ENCODE measurements at regions not wholly inside any gene's neighbourhood (a gene's known extent, or its start where the extent isn't known, plus 50 kb on each side); places are given as distances from the start of the nearest gene placed in this dataset.
"Not testable (repeated sequence)": the region's sequence is repeated elsewhere in the genome, so short reads cannot be mapped to it uniquely, and the experiment has no call there.

- no peaks in the 10 kb centered on the region for H4K20me1 ChIP-seq (ENCODE audit: insufficient read depth, low read length, poor library complexity, severe bottlenecking)
- H2AFZ ChIP-seq (ENCODE audit: low read length), result no peak overlapping the region
- no peaks in the 10 kb centered on the region for H3K27me3 ChIP-seq (ENCODE audit: insufficient read depth, low read length, poor library complexity, severe bottlenecking)
- H3K4me1 ChIP-seq (ENCODE audit: insufficient read depth, low read length, poor library complexity, severe bottlenecking), result peaks cover 44% of the 10 kb centered on the region
- peaks cover 4% of the 10 kb centered on the region for H3K79me2 ChIP-seq (ENCODE audit: insufficient read depth, low read length)
- H3K4me2 ChIP-seq (ENCODE audit: low read depth, low read length, poor library complexity, severe bottlenecking), result peak overlapping the region; percentile 8
- no peaks in the 10 kb centered on the region for H3K36me3 ChIP-seq (ENCODE audit: insufficient read depth, low read length)
- H3K4me3 ChIP-seq (ENCODE audit: low read length, poor library complexity, severe bottlenecking), result no peak overlapping the region
- H3F3A ChIP-seq (ENCODE audit: low read depth), result no peaks in the 10 kb centered on the region
- H3K9me3 ChIP-seq (ENCODE audit: insufficient read depth, low read depth, low read length), result no peaks in the 10 kb centered on the region
- TF ChIP-seq CTCF (conservative IDR thresholded peaks at IDR 0.05; ENCODE audit: low read length), result no peak
- TF ChIP-seq EZH2phosphoT487 (IDR thresholded peaks at IDR 0.05; ENCODE audit: borderline replicate concordance), result no peak
- peak overlapping the region; percentile 2 for H3K9ac ChIP-seq (ENCODE audit: low read depth, low read length, poor library complexity, severe bottlenecking)
- H3K9me2 ChIP-seq (replicated peaks; ENCODE audit: low read depth, low read length), result no peaks in the 10 kb centered on the region
These were observed 340.6 kb downstream of the SRGAP2C start for GRCh38 chr1:121525355-121525754.

DNA sequence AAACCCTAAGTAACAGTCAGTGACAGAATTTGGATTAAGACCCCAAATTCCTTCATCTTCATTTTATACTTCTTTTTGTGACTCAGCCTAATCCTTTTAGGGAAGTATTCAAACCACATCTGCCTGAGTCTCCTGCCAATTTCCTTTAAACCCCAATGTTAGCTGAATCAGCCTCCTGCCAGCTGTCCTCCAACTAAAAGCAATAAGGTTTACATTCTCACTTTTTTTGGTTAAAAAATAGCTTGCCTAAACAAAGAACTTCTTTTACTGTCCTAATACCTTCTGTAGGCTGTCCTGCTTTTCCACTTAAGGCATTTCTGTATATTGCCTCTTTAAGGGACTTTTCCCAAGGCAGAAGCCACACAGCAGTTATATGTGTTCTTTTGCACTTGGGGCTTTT lies 344.2 kb downstream of the SRGAP2C start:
- not testable (repeated sequence) for H3K4me3 ChIP-seq (ENCODE audit: low read length, poor library complexity, severe bottlenecking); H2AFZ ChIP-seq (ENCODE audit: low read length); H3K9ac ChIP-seq (ENCODE audit: low read depth, low read length, poor library complexity, severe bottlenecking); H3K79me2 ChIP-seq (ENCODE audit: insufficient read depth, low read length); H4K20me1 ChIP-seq (ENCODE audit: insufficient read depth, low read length, poor library complexity, severe bottlenecking); H3K36me3 ChIP-seq (ENCODE audit: insufficient read depth, low read length); H3K9me2 ChIP-seq (replicated peaks; ENCODE audit: low read depth, low read length); H3K9me3 ChIP-seq (ENCODE audit: insufficient read depth, low read depth, low read length); H3F3A ChIP-seq (ENCODE audit: low read depth); H3K27me3 ChIP-seq (ENCODE audit: insufficient read depth, low read length, poor library complexity, severe bottlenecking)
- Histone ChIP-seq H3K4me1 (ENCODE audit: insufficient read depth, low read length, poor library complexity, severe bottlenecking) (peaks cover 26% of the 10 kb centered on the region), H3K4me2 (ENCODE audit: low read depth, low read length, poor library complexity, severe bottlenecking) (peak overlapping the region; percentile 10)

DNA sequence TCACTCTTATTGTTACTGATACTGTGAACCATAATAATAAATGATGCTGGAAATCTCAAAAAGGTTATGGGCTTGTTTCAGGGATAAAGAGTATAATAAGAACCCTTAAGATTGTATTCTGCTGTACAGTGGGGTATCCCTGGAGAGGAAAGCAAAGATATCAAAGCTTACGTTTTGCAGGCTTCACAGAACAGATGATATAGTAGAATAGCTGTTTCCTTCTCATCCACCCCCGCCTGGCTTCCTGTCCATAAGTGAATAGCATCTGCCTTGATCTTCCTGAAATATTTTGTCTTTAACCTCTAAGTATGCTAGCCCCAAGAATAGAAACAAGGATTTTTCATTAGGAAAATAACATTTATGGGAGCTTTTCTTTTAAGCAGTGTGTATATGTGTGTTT lies 345.3 kb downstream of the SRGAP2C start:
- Histone ChIP-seq H3K4me1 (ENCODE audit: insufficient read depth, low read length, poor library complexity, severe bottlenecking) (peaks cover 26% of the 10 kb centered on the region), H3K4me2 (ENCODE audit: low read depth, low read length, poor library complexity, severe bottlenecking) (peak overlapping the region; percentile 10)
- not testable (repeated sequence) for H3K9ac ChIP-seq (ENCODE audit: low read depth, low read length, poor library complexity, severe bottlenecking); H4K20me1 ChIP-seq (ENCODE audit: insufficient read depth, low read length, poor library complexity, severe bottlenecking); H3K4me3 ChIP-seq (ENCODE audit: low read length, poor library complexity, severe bottlenecking); H3K79me2 ChIP-seq (ENCODE audit: insufficient read depth, low read length); H2AFZ ChIP-seq (ENCODE audit: low read length); H3K36me3 ChIP-seq (ENCODE audit: insufficient read depth, low read length); H3F3A ChIP-seq (ENCODE audit: low read depth); H3K27me3 ChIP-seq (ENCODE audit: insufficient read depth, low read length, poor library complexity, severe bottlenecking); H3K9me2 ChIP-seq (replicated peaks; ENCODE audit: low read depth, low read length); H3K9me3 ChIP-seq (ENCODE audit: insufficient read depth, low read depth, low read length)

DNA sequence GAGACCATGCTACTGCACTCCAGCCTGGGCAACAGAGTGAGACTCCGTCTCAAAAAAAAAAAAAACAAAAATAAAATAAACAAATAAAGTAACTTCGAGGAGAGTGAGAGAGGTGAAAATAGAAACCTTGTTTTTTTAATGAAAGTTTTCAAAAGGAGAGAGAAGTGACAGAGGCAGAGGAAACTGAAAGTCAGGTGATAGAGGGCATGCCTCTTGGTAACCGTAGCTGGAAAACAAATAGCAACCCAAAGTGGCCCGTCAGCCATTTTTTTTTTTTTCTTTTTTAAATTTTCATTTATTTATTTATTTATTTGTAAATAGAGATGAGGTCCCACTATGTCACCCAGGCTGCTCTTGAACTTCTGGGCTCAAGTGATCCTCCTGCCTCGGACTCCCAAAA lies 347.0 kb downstream of the SRGAP2C start:
- peaks cover 19% of the 10 kb centered on the region for H3K4me1 ChIP-seq (ENCODE audit: insufficient read depth, low read length, poor library complexity, severe bottlenecking)
- not testable (repeated sequence) for H3K27me3 ChIP-seq (ENCODE audit: insufficient read depth, low read length, poor library complexity, severe bottlenecking); H3K9me2 ChIP-seq (replicated peaks; ENCODE audit: low read depth, low read length); H3K79me2 ChIP-seq (ENCODE audit: insufficient read depth, low read length); H3K4me3 ChIP-seq (ENCODE audit: low read length, poor library complexity, severe bottlenecking); H4K20me1 ChIP-seq (ENCODE audit: insufficient read depth, low read length, poor library complexity, severe bottlenecking); H3K36me3 ChIP-seq (ENCODE audit: insufficient read depth, low read length); H3F3A ChIP-seq (ENCODE audit: low read depth); H3K9me3 ChIP-seq (ENCODE audit: insufficient read depth, low read depth, low read length); H2AFZ ChIP-seq (ENCODE audit: low read length); H3K4me2 ChIP-seq (ENCODE audit: low read depth, low read length, poor library complexity, severe bottlenecking); H3K9ac ChIP-seq (ENCODE audit: low read depth, low read length, poor library complexity, severe bottlenecking)

DNA sequence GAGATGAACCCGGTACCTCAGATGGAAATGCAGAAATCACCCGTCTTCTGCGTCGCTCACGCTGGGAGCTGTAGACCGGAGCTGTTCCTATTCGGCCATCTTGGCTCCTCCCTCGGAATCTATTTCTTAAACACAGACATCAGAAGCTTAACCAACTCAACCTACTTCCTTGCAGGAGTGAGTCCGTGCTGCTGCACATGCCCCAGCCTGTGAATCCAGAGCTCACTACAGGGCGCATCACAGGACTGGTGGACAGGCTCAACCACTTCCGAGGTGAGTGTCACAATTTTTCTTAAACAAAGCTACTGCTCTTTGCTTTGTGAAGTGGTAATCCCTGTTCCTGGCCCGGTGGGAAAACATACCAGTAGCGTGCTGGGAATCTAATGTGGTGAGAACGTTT lies 353.4 kb downstream of the SRGAP2C start:
- H3K79me2 ChIP-seq (ENCODE audit: insufficient read depth, low read length); H3K9me2 ChIP-seq (replicated peaks; ENCODE audit: low read depth, low read length); H3K27me3 ChIP-seq (ENCODE audit: insufficient read depth, low read length, poor library complexity, severe bottlenecking); H3K9me3 ChIP-seq (ENCODE audit: insufficient read depth, low read depth, low read length); H3F3A ChIP-seq (ENCODE audit: low read depth); H3K9ac ChIP-seq (ENCODE audit: low read depth, low read length, poor library complexity, severe bottlenecking); H3K4me2 ChIP-seq (ENCODE audit: low read depth, low read length, poor library complexity, severe bottlenecking); H3K36me3 ChIP-seq (ENCODE audit: insufficient read depth, low read length); H3K4me1 ChIP-seq (ENCODE audit: insufficient read depth, low read length, poor library complexity, severe bottlenecking); H2AFZ ChIP-seq (ENCODE audit: low read length); H4K20me1 ChIP-seq (ENCODE audit: insufficient read depth, low read length, poor library complexity, severe bottlenecking); H3K4me3 ChIP-seq (ENCODE audit: low read length, poor library complexity, severe bottlenecking): not testable (repeated sequence)

Data from Loucy (cell line).